ENCODE measurements at regions not wholly inside any gene's neighbourhood (a gene's known extent, or its start where the extent isn't known, plus 50 kb on each side); places are given as distances from the start of the nearest gene placed in this dataset.
"Not testable (repeated sequence)": the region's sequence is repeated elsewhere in the genome, so short reads cannot be mapped to it uniquely, and the experiment has no call there.

GRCh38 chr15:72859757-72860145 is 76.2 kb upstream of the ADPGK start:
- no peak for DNase-seq

GRCh38 chr15:72859017-72859756 is 75.6 kb upstream of the ADPGK start:
- DNase-seq = no peak

GRCh38 chr15:72858205-72858604 is 74.6 kb upstream of the ADPGK start:
- DNase-seq = no peak

- no peak for DNase-seq
Measured at GRCh38 chr15:72857331-72858063, 73.9 kb upstream of the ADPGK start.

- no peak for DNase-seq
Measured at GRCh38 chr15:72856549-72857040, 73.0 kb upstream of the ADPGK start.

GRCh38 chr15:72855791-72856190 is 72.2 kb upstream of the ADPGK start:
- DNase-seq = no peak

- DNase-seq = no peak
Measured at GRCh38 chr15:72852273-72852672, 68.7 kb upstream of the ADPGK start.

- DNase-seq = no peak
Measured at GRCh38 chr15:72851586-72851985, 68.0 kb upstream of the ADPGK start.

GRCh38 chr15:72850833-72851232 is 67.3 kb upstream of the ADPGK start:
- no peak for DNase-seq

- no peak for DNase-seq
Measured at GRCh38 chr15:72847806-72848205, 64.2 kb upstream of the ADPGK start.

GRCh38 chr15:72847033-72847432 is 63.5 kb upstream of the ADPGK start:
- DNase-seq = no peak

GRCh38 chr15:72845981-72846383 is 62.4 kb upstream of the ADPGK start:
- no peak for DNase-seq

- no peak for DNase-seq
Measured at GRCh38 chr15:72844067-72844466, 60.5 kb upstream of the ADPGK start.

- DNase-seq = not testable (repeated sequence)
Measured at GRCh38 chr15:72843340-72843739, 59.8 kb upstream of the ADPGK start.

GRCh38 chr15:72840114-72840513 is 56.6 kb upstream of the ADPGK start:
- no peak for DNase-seq

GRCh38 chr15:72838311-72838731 is 54.8 kb upstream of the ADPGK start:
- DNase-seq = peak; percentile 60 to 64

GRCh38 chr15:72836676-72837330 is 53.2 kb upstream of the ADPGK start:
- no peak for DNase-seq

- DNase-seq = peak in 1 of 2 experiments; percentile 0
Measured at GRCh38 chr15:72835294-72835890, 51.8 kb upstream of the ADPGK start.

- DNase-seq = no peak
Measured at GRCh38 chr15:72833561-72833960, 50.0 kb upstream of the ADPGK start.
